ENCODE measurements at regions not wholly inside any gene's neighbourhood (a gene's known extent, or its start where the extent isn't known, plus 50 kb on each side); places are given as distances from the start of the nearest gene placed in this dataset.
A peak's percentile ranks its signal among the peaks of the same experiment; 100 is the strongest.
"Not testable (repeated sequence)": the region's sequence is repeated elsewhere in the genome, so short reads cannot be mapped to it uniquely, and the experiment has no call there.

GRCh38 chr7:65279795-65280194 is 93.9 kb upstream of the ZNF92 start:
- H3K27me3 Mint-ChIP-seq: no peaks in the 10 kb centered on the region
- no peak overlapping the region for H3K4me3 Mint-ChIP-seq
- DNase-seq (ENCODE audit: extremely low spot score, unreplicated experiment): no peak
- H3K9me3 Mint-ChIP-seq: peaks cover 16% of the 10 kb centered on the region
- no peaks in the 10 kb centered on the region for H3K4me1 Mint-ChIP-seq (ENCODE audit: unreplicated experiment)
- H3K36me3 Mint-ChIP-seq: peaks cover 16% of the 10 kb centered on the region
- no peak for TF ChIP-seq CTCF (conservative IDR thresholded peaks at IDR 0.05)
- H3K27ac Mint-ChIP-seq: no peak overlapping the region

GRCh38 chr7:65276822-65277221 is 96.8 kb upstream of the ZNF92 start:
- no peak for TF ChIP-seq CTCF (conservative IDR thresholded peaks at IDR 0.05)
- peaks cover 10% of the 10 kb centered on the region for H3K9me3 Mint-ChIP-seq
- DNase-seq (ENCODE audit: extremely low spot score, unreplicated experiment): no peak

DNA sequence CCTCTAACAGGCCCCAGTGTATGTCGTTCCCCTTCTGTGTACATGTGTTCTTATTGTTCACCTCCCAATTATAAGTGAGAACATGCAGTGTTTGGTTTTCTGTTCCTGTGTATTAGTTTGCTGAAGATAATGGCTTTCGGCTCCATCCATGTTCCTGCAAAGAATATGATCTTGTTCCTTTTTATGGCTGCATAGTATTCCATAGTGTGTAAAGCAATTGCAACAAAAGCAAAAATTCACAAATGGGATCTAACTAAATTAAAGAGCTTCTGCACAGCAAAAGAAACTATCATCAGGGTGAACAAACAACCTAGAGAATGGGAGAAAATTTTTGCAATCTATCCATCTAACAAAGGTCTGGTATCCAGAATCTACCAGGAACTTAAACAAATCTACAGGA is 102.2 kb upstream of the ZNF92 start:
- H3K9me3 Mint-ChIP-seq; H3K27ac Mint-ChIP-seq; DNase-seq (ENCODE audit: extremely low spot score, unreplicated experiment): not testable (repeated sequence)
- peak overlapping the region; percentile 98 for H3K4me3 Mint-ChIP-seq
- H3K27me3 Mint-ChIP-seq: peaks cover 16% of the 10 kb centered on the region
- H3K36me3 Mint-ChIP-seq: peaks cover 11% of the 10 kb centered on the region
- H3K4me1 Mint-ChIP-seq (ENCODE audit: unreplicated experiment): peaks cover 15% of the 10 kb centered on the region

More at GRCh38 chr7:65276822-65277221, 96.8 kb upstream of the ZNF92 start:
- peaks cover 13% of the 10 kb centered on the region for H3K36me3 Mint-ChIP-seq
- H3K27ac Mint-ChIP-seq: no peak overlapping the region
- H3K4me1 Mint-ChIP-seq (ENCODE audit: unreplicated experiment): no peaks in the 10 kb centered on the region
- no peak overlapping the region for H3K4me3 Mint-ChIP-seq
- H3K27me3 Mint-ChIP-seq: no peaks in the 10 kb centered on the region

GRCh38 chr7:65269150-65269856 is 104.4 kb upstream of the ZNF92 start:
- no peak for TF ChIP-seq CTCF (conservative IDR thresholded peaks at IDR 0.05)
- H3K9me3 Mint-ChIP-seq: peaks cover 7% of the 10 kb centered on the region
- DNase-seq (ENCODE audit: extremely low spot score, unreplicated experiment): peak; percentile 90
- H3K36me3 Mint-ChIP-seq: peaks cover 11% of the 10 kb centered on the region
- H3K27ac Mint-ChIP-seq: peak overlapping the region; percentile 88
- H3K27me3 Mint-ChIP-seq: peaks cover 16% of the 10 kb centered on the region
- peaks cover 15% of the 10 kb centered on the region for H3K4me1 Mint-ChIP-seq (ENCODE audit: unreplicated experiment)
- peak overlapping the region; percentile 98 for H3K4me3 Mint-ChIP-seq

GRCh38 chr7:65268782-65269149 is 104.9 kb upstream of the ZNF92 start:
- H3K27ac Mint-ChIP-seq: peak overlapping the region; percentile 88
- peaks cover 15% of the 10 kb centered on the region for H3K4me1 Mint-ChIP-seq (ENCODE audit: unreplicated experiment)
- TF ChIP-seq CTCF (conservative IDR thresholded peaks at IDR 0.05): no peak
- DNase-seq (ENCODE audit: extremely low spot score, unreplicated experiment): no peak
- H3K36me3 Mint-ChIP-seq: peaks cover 11% of the 10 kb centered on the region
- H3K9me3 Mint-ChIP-seq: peaks cover 7% of the 10 kb centered on the region
- peaks cover 16% of the 10 kb centered on the region for H3K27me3 Mint-ChIP-seq
- peak overlapping the region; percentile 98 for H3K4me3 Mint-ChIP-seq

GRCh38 chr7:65265933-65266519 is 107.6 kb upstream of the ZNF92 start:
- Mint-ChIP-seq H3K36me3 (no peaks in the 10 kb centered on the region), H3K27ac (no peak overlapping the region), H3K9me3 (no peaks in the 10 kb centered on the region), H3K4me3 (no peak overlapping the region), H3K4me1 (ENCODE audit: unreplicated experiment) (peaks cover 14% of the 10 kb centered on the region), H3K27me3 (peaks cover 13% of the 10 kb centered on the region)
- no peak for DNase-seq (ENCODE audit: extremely low spot score, unreplicated experiment)
- no peak for TF ChIP-seq CTCF (conservative IDR thresholded peaks at IDR 0.05)

Measured in type B pancreatic cell (in vitro differentiated cells).